Fibroblast of skin of back (primary cell): ENCODE measurements at regions not wholly inside any gene's neighbourhood (a gene's known extent, or its start where the extent isn't known, plus 50 kb on each side); places are given as distances from the start of the nearest gene placed in this dataset.

ENCODE experiments used
- DNase-seq: peaks from one replicate; pipeline ENCODE4 v3.0.0-alpha.2; 2013

DNA sequence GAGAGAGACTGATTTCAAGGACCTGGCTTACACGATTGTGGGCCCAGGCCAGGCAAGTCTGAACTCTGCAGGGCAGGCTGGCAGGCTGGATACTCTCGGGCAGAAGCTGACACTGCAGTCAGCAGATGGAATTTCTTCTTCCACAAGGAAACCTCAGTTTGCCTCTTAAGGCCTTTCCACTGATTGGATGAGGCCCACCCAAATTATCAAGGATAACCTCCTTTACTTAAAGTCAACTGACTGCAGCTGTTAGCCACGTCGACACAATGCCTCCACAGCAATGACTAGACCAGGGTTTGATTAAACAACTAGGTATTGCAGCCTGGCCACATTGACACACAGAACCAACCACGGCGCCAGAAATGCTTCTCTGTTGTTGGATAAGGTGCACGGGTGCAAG, 130.5 kb downstream of the PSMG1 start:
- no peak for DNase-seq

GRCh38 chr21:39051588-39051949, 131.7 kb downstream of the PSMG1 start:
- peak; percentile 98 for DNase-seq

- DNase-seq: no peak
Measured at GRCh38 chr21:39050841-39051587, 132.2 kb downstream of the PSMG1 start.

- DNase-seq: peak; percentile 50
Measured at GRCh38 chr21:39048574-39048973, 134.7 kb downstream of the PSMG1 start.

- DNase-seq: peak; percentile 34
Measured at GRCh38 chr21:39048064-39048463, 135.2 kb downstream of the PSMG1 start.

- no peak for DNase-seq
Measured at GRCh38 chr21:39047046-39047445, 136.2 kb downstream of the PSMG1 start.

GRCh38 chr21:39046236-39046916, 136.9 kb downstream of the PSMG1 start:
- DNase-seq: no peak

- DNase-seq: no peak
Measured at GRCh38 chr21:39041816-39042215, 141.4 kb downstream of the PSMG1 start.

GRCh38 chr21:39040494-39041110, 142.6 kb downstream of the PSMG1 start:
- no peak for DNase-seq

GRCh38 chr21:39037807-39038405, 145.3 kb downstream of the PSMG1 start:
- DNase-seq: no peak

GRCh38 chr21:39036581-39036980, 146.7 kb downstream of the PSMG1 start:
- DNase-seq: no peak

GRCh38 chr21:39034590-39035536, 148.4 kb downstream of the PSMG1 start:
- DNase-seq: no peak

- no peak for DNase-seq
Measured at GRCh38 chr21:39033878-39034589, 149.2 kb downstream of the PSMG1 start.

GRCh38 chr21:39029900-39030884, 153.1 kb downstream of the PSMG1 start:
- no peak for DNase-seq

DNA sequence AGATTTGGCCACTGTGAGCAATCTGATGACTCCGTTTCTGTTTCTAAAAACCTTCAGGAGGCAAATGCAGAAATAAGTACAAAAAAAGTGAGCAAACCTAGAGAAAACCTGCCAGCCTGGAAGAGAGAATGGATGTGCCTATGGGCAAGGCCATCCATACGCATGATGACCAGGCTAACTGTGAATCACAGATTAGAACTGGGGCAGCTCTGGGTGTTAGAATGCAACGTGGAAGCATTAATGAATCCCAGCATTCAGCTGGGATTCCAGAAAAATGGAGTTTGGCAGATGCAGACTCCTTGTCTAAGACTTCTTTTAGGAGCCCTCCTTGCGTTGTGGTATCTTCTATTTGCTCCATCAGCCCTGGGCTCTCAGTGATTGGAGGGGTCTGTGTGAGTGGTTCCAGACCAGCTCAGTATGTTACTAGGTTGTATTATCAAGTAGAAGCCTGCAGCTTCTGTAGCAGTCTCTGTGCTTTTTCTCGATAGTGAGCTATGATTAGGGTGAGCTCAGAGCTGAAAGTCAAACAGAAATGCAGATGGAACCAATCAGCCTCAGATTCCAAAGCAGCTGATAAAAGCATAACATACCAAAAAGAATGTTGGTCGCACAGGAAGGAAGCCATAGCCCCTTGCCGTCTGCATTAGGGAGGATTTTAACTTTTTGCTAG, 154.0 kb downstream of the PSMG1 start:
- peak; percentile 79 for DNase-seq

DNA sequence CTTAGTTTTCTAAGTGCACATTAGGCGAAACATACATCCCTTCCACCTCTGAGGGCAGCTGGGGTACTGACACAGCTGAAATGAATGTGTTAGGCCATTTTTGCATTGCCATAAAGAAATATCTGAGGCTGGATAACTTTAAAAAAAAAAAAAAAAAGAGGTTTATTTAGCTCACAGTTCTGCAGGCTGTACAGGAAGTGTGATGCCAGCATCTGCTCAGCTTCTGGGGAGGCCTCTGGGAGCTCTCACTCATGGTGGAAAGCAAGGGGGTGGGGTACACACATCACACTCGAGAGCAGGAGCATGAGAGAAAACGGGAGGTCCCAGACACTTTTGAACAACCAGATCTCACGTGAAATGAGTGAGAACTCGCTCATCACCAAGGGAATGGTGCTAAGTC, 158.1 kb downstream of the PSMG1 start:
- no peak for DNase-seq

DNA sequence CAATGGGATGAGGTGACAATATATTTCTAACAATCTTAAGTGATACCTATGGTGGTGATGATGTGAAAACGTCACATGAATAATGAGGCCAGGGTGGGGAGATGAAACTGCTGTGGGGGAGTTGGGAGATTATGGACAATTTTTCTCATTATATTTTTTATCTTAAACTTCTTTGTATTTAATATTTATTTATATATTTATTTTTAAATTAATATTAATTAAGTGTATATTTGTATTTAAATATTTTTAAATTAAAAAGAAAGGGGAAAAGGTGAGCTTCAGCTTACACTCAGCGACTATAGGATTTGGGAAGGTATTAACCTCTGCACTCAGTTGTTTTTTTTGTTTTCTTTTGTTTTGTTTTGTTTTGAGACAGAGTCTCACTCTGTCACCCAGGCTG, 158.7 kb downstream of the PSMG1 start:
- DNase-seq: no peak

DNA sequence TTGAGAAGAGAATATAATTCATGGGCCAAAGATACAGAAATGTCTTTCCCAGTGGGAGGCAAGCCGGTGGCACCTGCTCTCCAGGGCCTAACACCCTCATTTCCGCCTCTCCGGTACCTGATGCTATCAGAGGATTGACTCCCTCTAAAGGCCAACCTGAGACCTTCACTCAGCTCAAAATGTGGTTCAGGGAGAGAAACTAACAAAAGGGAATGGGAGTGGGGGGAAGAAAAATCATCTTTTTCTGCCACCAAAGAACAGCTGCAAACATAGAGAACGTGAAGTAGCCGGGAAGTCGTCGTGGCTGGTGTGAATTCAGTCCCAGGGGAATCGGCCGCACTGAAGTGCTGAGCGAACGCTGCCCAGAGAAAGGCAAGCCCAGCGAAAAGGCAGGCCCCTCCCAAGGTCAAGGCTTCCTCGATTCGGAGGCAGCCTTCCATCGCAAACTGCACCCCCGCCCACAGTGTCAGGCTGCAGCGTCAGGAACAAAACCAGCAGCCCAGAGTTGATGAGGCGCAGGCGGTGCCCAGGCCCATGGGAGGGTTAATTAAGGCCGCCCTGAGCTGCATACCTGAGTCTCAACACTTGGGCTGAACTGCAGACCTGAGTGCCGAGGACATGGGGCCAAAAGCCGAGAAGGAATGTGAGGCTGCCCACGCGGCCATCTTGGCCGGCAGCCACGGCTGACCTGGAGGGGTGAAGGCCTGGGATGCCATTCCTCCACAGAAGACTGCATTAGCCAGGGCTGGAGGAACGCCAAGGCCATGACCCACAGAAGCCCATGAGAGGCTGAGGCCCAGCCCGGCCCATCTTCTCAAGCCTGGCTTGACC, 160.2 kb downstream of the PSMG1 start:
- no peak for DNase-seq

DNA sequence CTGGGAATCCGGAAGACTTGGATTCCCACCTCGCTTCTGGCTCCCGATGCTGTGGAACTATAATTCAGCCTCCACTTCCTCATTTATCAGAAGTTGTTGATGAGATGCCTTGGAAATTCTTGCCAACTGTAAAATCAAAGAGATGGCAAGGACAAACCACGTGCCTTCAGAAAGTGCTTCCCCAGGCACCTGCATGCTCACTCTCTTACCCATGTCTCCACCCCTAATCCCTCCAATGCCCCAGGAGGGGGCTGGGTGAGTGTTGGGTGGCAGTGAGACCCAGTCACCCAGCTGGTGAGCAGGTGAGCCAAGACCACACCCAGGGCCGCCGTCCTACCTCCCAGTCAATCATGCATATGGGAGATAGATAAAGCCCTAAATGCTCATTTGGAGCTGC, 160.8 kb downstream of the PSMG1 start:
- DNase-seq: no peak
